CD14-positive monocyte (primary cell): ENCODE measurements at regions not wholly inside any gene's neighbourhood (a gene's known extent, or its start where the extent isn't known, plus 50 kb on each side); places are given as distances from the start of the nearest gene placed in this dataset.

Experiments
- DNase-seq, 3 donors: peaks; one replicate each; pipeline ENCODE4 v3.0.0-alpha.2; 2011 to 2022
- H2AFZ ChIP-seq: 2 replicates; pipeline ENCODE4 v1.6.0; 2012; ENCODE audit warnings: mild to moderate bottlenecking, low read depth, low read length, inconsistent platforms; ENCODE audit not compliant: insufficient read depth, poor library complexity, severe bottlenecking
- H3K27ac ChIP-seq, 2 donors: 1 replicate in 1 of 2; 2 replicates in 1 of 2; pipeline ENCODE4 v1.5.1; 2012 to 2013; ENCODE audit warnings: low read length in 2 of 2, control low read depth in 1 of 2, inconsistent platforms in 1 of 2, low read depth in 1 of 2, mild to moderate bottlenecking in 1 of 2
- H3K27me3 ChIP-seq, 2 donors: one replicate each; pipeline versions ENCODE4 v1.6.0 to v1.6.1; 2011 to 2013; ENCODE audit warnings: low read length in 2 of 2; ENCODE audit not compliant: control insufficient read depth in 2 of 2, insufficient read depth in 2 of 2
- H3K36me3 ChIP-seq, 2 donors: replicated peaks in 1 of 2; 1 replicate in 1 of 2; 2 replicates in 1 of 2; pipeline versions ENCODE4 v1.5.1 to v1.6.1; 2012 to 2013; ENCODE audit warnings: low read length in 2 of 2, control low read depth in 1 of 2, inconsistent platforms in 1 of 2, mild to moderate bottlenecking in 1 of 2; ENCODE audit not compliant: insufficient read depth in 2 of 2, control insufficient read depth in 1 of 2
- H3K4me1 ChIP-seq, 2 donors: 1 replicate in 1 of 2; 2 replicates in 1 of 2; pipeline versions ENCODE4 v1.5.1 to v1.6.1; 2012 to 2013; ENCODE audit warnings: low read length in 2 of 2, control low read depth in 1 of 2, inconsistent platforms in 1 of 2, mild to moderate bottlenecking in 1 of 2, moderate library complexity in 1 of 2; ENCODE audit not compliant: insufficient read depth in 2 of 2, control insufficient read depth in 1 of 2
- H3K4me2 ChIP-seq: replicated peaks from 2 replicates; pipeline ENCODE3; 2012; ENCODE audit warnings: low read length, moderate library complexity, mild to moderate bottlenecking; ENCODE audit not compliant: poor library complexity, severe bottlenecking; ENCODE audit errors: extremely low read depth
- H3K4me3 ChIP-seq, 3 experiments: fragments of 200-600 bp in 1 of 3; sonication (generic) in 1 of 3; replicated peaks in 1 of 3; 1 replicate in 2 of 3; 2 replicates in 1 of 3; pipeline ENCODE4 v1.5.1; 2011 to 2013; ENCODE audit warnings: low read length in 3 of 3, mild to moderate bottlenecking in 3 of 3, control low read depth in 2 of 3, low read depth in 2 of 3, inconsistent platforms in 1 of 3, moderate library complexity in 1 of 3
- H3K79me2 ChIP-seq: 2 replicates; pipeline ENCODE4 v1.6.0; 2012; ENCODE audit warnings: mild to moderate bottlenecking, control low read depth, inconsistent platforms, low read length, moderate library complexity; ENCODE audit not compliant: insufficient read depth
- H3K9ac ChIP-seq: 2 replicates; pipeline ENCODE4 v1.6.0; 2017; ENCODE audit warnings: low read length, mild to moderate bottlenecking; ENCODE audit not compliant: insufficient read depth, poor library complexity, severe bottlenecking
- H3K9me3 ChIP-seq, 2 donors: replicated peaks in 1 of 2; 1 replicate in 1 of 2; 2 replicates in 1 of 2; pipeline versions ENCODE4 v1.5.1 to v1.6.1; 2012 to 2013; ENCODE audit warnings: low read length in 2 of 2, control low read depth in 1 of 2; ENCODE audit not compliant: control insufficient read depth in 1 of 2, insufficient read depth in 1 of 2
- H4K20me1 ChIP-seq: 2 replicates; pipeline ENCODE4 v1.6.0; 2012; ENCODE audit warnings: mild to moderate bottlenecking, low read length, control low read depth, moderate library complexity; ENCODE audit not compliant: insufficient read depth
- H3K27ac Mint-ChIP-seq, 7 donors: one replicate each; pipeline ENCODE4 v1.8.0; 2020; ENCODE audit warnings: mild to moderate bottlenecking in 7 of 7, mixed read lengths in 7 of 7, moderate library complexity in 6 of 7, inconsistent platforms in 2 of 7
- H3K27me3 Mint-ChIP-seq, 3 donors: one replicate each; pipeline ENCODE4 v1.8.0; 2021 to 2022; ENCODE audit warnings: low read depth in 3 of 3, mild to moderate bottlenecking in 3 of 3, mixed read lengths in 3 of 3, moderate library complexity in 3 of 3, inconsistent platforms in 1 of 3
- H3K36me3 Mint-ChIP-seq, 2 donors: one replicate each; pipeline ENCODE4 v1.8.0; 2020; ENCODE audit warnings: mixed read lengths in 2 of 2, inconsistent platforms in 1 of 2, mild to moderate bottlenecking in 1 of 2
- H3K4me1 Mint-ChIP-seq: one replicate; pipeline ENCODE4 v1.8.0; 2020; ENCODE audit warnings: mild to moderate bottlenecking, mixed read lengths
- H3K4me3 Mint-ChIP-seq, 2 donors: one replicate each; pipeline ENCODE4 v1.8.0; 2020; ENCODE audit warnings: mild to moderate bottlenecking in 2 of 2, mixed read lengths in 2 of 2, moderate library complexity in 1 of 2
- H3K9me3 Mint-ChIP-seq, 7 donors: one replicate each; pipeline ENCODE4 v1.8.0; 2020 to 2022; ENCODE audit warnings: mixed read lengths in 7 of 7, mild to moderate bottlenecking in 6 of 7, moderate library complexity in 6 of 7, inconsistent platforms in 2 of 7
- WGBS: methylation state at CpG from one replicate; pipeline ENCODE4 v1.1.5; 2013; ENCODE audit warnings: missing lambda C conversion rate; ENCODE audit not compliant: insufficient coverage; 5-methylcytosine and 5-hydroxymethylcytosine counted together
- intact Hi-C, 2 donors: fragments of 100-400 bp; cut with micrococcal nuclease; formaldehyde crosslinking; loops; one replicate each; pipeline versions ENCODE4 v1.15.0 to v1.15.1; 2023
- TF ChIP-seq, protein P1 (sequence below): fragments of 200-600 bp; IDR thresholded peaks from one replicate; pipeline ENCODE4 v1.8.0; 2022; ENCODE audit warnings: antibody characterized with exemption, mild to moderate bottlenecking

DNA sequence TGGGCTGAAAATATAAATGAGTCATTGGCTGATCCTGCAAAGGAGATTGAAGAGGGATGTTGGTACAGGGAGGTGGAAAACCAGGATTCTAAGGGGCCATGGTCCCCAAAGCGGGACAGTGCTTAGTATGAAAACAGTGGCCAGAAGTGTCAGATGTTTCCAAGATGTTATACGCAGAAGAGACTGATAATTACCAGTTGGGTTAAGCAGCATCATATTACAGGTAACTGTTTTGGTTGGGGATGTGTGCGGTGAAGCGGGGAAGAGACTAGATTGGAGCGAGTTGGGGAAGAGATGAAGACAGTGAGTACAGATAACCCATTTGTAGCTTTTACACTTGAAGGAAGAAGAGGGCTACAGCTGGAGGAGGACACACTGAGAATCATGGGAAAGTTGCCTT, 80.8 kb downstream of the PLEKHG1 start:
- no peak for DNase-seq
- Mint-ChIP-seq H3K27me3 (peaks cover 11 to 19% (median 13%) of the 10 kb centered on the region in 3 donors), H3K9me3 (peaks cover 0 to 2% (median 0%) of the 10 kb centered on the region in 7 donors), H3K4me1 (peaks cover 18% of the 10 kb centered on the region), H3K4me3 (no peak overlapping the region), H3K36me3 (no peaks in the 10 kb centered on the region), H3K27ac (no peak overlapping the region)
- no peak overlapping the region for H3K4me2 ChIP-seq
- no peaks in the 10 kb centered on the region for H3K36me3 ChIP-seq
- H4K20me1 ChIP-seq = no peaks in the 10 kb centered on the region
- intact Hi-C loops = no loop called here
- WGBS = 98% methylated on average over 5 of the region's 5 CpGs
- no peaks in the 10 kb centered on the region for H3K9me3 ChIP-seq
- H3K4me1 ChIP-seq = peaks cover 7 to 16% of the 10 kb centered on the region in 2 donors
- H2AFZ ChIP-seq = no peak overlapping the region
- no peak overlapping the region for H3K9ac ChIP-seq
- TF ChIP-seq, protein P1, sequence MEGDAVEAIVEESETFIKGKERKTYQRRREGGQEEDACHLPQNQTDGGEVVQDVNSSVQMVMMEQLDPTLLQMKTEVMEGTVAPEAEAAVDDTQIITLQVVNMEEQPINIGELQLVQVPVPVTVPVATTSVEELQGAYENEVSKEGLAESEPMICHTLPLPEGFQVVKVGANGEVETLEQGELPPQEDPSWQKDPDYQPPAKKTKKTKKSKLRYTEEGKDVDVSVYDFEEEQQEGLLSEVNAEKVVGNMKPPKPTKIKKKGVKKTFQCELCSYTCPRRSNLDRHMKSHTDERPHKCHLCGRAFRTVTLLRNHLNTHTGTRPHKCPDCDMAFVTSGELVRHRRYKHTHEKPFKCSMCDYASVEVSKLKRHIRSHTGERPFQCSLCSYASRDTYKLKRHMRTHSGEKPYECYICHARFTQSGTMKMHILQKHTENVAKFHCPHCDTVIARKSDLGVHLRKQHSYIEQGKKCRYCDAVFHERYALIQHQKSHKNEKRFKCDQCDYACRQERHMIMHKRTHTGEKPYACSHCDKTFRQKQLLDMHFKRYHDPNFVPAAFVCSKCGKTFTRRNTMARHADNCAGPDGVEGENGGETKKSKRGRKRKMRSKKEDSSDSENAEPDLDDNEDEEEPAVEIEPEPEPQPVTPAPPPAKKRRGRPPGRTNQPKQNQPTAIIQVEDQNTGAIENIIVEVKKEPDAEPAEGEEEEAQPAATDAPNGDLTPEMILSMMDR = no peak
- H3K4me3 ChIP-seq = no peak overlapping the region
- no peak overlapping the region for H3K27ac ChIP-seq
- H3K79me2 ChIP-seq = no peaks in the 10 kb centered on the region
- H3K27me3 ChIP-seq = no peaks in the 10 kb centered on the region

DNA sequence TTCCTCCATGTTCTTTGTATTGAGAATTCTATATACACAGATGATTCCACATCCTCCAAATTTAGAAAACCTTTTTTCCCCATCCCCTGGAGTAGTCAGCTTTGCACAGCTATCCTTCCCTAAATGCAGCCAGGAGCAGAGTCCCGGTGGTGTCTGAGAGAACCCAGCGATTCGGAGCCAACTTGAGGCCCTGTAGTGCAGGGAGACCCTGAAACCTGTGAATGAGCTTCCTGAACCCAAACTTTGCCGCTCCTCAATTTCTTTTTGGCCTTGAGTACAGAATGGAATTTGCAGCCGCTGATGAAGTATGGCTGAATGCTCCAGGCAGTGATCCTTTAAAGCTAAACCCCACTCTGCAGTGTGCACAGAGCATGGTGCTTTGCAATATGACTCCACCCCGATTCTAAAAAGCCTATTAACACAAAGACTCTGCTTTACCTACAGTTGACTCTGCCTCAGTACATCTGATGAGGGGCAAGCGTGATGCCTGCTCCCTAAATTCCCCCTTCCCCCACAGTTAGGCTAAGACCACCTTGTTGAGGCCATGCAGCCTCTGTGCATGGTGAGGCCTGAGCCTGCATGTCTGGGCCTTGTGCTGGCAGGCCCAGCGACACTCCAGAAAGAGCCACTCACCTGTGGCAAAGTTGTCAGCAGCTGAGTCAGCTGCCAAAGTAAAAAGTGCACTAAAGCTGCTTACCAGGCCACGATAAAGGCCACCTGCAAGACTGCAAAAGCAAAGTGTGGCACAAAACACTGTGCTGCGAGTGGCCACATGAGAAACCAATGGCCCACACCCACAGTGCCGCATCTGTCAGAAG, 82.1 kb downstream of the PLEKHG1 start:
- Mint-ChIP-seq H3K9me3 (peaks cover 0 to 2% (median 0%) of the 10 kb centered on the region in 7 donors), H3K4me1 (peaks cover 18% of the 10 kb centered on the region), H3K27me3 (peaks cover 11 to 13% (median 13%) of the 10 kb centered on the region in 3 donors), H3K4me3 (no peak overlapping the region), H3K27ac (no peak overlapping the region), H3K36me3 (no peaks in the 10 kb centered on the region)
- Histone ChIP-seq H3K9me3 (no peaks in the 10 kb centered on the region), H3K4me3 (no peak overlapping the region), H3K4me1 (peaks cover 7 to 16% of the 10 kb centered on the region in 2 donors), H4K20me1 (no peaks in the 10 kb centered on the region), H3K36me3 (no peaks in the 10 kb centered on the region), H3K27ac (no peak overlapping the region), H3K4me2 (no peak overlapping the region), H3K79me2 (no peaks in the 10 kb centered on the region), H2AFZ (no peak overlapping the region), H3K27me3 (no peaks in the 10 kb centered on the region), H3K9ac (no peak overlapping the region)
- TF ChIP-seq, protein P1 = no peak
- WGBS = 93% methylated on average over 11 of the region's 11 CpGs
- intact Hi-C loops = no loop called here
- no peak for DNase-seq
